Astrocyte of the cerebellum (primary cell): ENCODE measurements at regions not wholly inside any gene's neighbourhood (a gene's known extent, or its start where the extent isn't known, plus 50 kb on each side); places are given as distances from the start of the nearest gene placed in this dataset.
A peak's percentile ranks its signal among the peaks of the same experiment; 100 is the strongest.

Experiments used
- DNase-seq: peaks from one replicate; pipeline ENCODE4 v3.0.0-alpha.2; 2011; ENCODE audit warnings: low read depth
- H3K4me3 ChIP-seq: 2 replicates; pipeline ENCODE4 v1.5.1; 2011; ENCODE audit warnings: mild to moderate bottlenecking, low read depth, low read length, moderate library complexity
- in situ Hi-C: cut with HindIII; loops from 2 replicates; pipeline ENCODE4 v1.10.0; 2017; ENCODE audit warnings: low sequenced_read_pairs
- TF ChIP-seq, protein P1 (sequence below): IDR thresholded peaks from 2 replicates; pipeline ENCODE4 v1.5.1; 2012; ENCODE audit warnings: low read length, low read depth, moderate library complexity, mild to moderate bottlenecking; ENCODE audit errors: missing control alignments

DNA sequence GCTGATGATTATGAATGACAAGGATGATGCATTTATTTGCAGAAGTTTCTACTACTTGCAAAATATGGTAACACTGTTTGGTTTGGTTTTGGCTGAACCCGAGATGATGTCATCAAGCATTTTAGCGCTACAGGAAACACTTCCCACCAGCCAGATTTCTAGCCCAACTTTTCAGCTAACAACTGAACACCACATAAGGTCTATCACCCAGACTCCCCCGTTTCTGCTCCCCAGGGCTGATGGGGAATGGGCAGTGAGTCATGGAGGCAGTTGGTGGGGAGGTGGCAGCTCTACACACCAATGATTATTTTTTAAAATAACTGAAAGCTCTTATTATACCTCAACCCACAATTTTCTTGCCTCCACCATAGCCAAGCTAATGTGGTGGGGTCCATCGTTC is 302.9 kb downstream of the CEMIP2 start:
- TF ChIP-seq, protein P1, sequence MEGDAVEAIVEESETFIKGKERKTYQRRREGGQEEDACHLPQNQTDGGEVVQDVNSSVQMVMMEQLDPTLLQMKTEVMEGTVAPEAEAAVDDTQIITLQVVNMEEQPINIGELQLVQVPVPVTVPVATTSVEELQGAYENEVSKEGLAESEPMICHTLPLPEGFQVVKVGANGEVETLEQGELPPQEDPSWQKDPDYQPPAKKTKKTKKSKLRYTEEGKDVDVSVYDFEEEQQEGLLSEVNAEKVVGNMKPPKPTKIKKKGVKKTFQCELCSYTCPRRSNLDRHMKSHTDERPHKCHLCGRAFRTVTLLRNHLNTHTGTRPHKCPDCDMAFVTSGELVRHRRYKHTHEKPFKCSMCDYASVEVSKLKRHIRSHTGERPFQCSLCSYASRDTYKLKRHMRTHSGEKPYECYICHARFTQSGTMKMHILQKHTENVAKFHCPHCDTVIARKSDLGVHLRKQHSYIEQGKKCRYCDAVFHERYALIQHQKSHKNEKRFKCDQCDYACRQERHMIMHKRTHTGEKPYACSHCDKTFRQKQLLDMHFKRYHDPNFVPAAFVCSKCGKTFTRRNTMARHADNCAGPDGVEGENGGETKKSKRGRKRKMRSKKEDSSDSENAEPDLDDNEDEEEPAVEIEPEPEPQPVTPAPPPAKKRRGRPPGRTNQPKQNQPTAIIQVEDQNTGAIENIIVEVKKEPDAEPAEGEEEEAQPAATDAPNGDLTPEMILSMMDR, result no peak
- DNase-seq, result no peak
- in situ Hi-C loops, result no loop called here
- no peak overlapping the region for H3K4me3 ChIP-seq

DNA sequence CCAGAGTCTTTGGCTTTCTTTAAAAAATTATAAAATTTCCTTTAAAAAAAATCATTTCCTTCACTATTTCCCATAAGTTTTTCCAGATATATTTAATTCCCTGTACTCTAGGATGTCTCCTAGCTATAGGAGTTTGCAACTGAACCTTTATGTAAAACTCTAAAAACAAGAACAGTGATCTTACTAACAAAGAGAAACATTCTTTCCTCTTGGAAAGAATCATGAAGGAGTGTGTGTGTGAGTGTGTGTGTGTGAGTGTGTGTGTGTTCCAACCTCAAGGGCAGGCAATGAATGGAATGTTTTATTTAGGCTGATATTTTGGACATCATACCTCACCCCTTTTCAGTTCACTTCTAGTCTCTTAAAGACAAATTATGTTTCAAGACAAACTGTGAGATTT is 309.2 kb downstream of the CEMIP2 start:
- no peak for DNase-seq
- TF ChIP-seq, protein P1, result no peak
- H3K4me3 ChIP-seq, result no peak overlapping the region
- in situ Hi-C loops, result no loop called here

DNA sequence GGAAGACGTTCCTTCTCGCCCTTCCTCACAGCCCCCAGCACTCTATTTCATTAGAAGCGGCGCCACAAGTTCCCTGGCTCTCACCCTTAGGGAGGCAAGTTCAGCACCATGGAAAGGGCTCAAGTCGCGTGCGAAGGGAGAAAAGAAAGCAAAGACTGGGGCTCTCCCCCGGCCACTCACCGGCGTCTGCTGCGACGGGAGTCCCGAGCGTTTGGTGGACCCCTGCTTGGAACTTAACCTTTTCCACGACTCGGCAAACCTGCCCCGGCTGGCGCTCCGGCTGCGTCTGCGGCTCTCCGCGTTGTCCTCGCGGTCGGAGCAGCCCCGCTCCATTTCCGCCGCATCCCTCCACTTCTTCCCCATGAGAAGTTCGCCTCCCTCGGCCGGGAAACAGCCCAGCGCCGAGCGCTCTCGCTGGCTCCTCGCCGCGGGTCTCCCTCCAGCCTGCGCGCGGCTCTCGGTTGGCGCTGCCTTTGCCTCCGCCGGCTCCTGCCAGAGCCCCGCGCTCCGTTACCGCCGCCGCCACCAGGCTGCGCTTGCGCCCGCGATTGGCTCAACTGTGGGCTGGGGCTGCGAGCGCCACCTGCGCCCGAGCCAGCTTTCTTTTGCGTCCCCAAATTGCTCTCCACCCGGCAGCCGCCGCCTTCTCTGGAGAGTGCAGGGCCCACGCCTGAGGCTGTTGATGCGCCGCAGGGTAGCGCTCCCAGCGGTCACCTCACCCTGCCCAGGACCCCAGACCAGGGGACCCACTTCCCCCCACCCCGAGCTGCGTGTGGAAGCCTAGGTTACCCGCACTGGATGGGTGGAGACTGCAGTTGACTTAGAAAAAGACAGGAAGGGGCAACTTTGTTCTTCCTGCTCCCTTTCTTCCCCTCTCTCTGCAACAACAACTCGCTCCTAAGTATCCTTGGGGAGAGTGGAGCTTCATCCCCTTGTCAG is 321.6 kb downstream of the CEMIP2 start:
- TF ChIP-seq, protein P1, result no peak
- H3K4me3 ChIP-seq, result peak overlapping the region; percentile 47
- peak; percentile 52 for DNase-seq
- in situ Hi-C loops, result no loop called here

DNA sequence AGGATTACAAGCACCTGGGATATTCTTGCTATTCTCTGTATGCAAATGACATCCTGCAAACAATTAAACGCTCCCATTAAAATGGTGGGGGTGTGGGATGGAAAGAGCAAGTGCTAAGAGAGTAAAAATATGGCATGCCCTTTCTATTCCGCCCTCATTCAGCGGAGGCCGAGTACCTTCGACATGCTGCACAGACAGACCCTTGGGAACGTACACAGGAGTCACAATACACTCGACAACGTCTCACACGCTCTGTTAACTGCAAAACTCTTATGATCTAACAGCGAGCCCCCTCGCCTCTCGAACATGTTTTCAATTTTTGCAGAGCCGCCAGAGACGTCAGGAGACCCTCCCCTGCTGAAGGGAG is 322.2 kb downstream of the CEMIP2 start:
- TF ChIP-seq, protein P1, result no peak
- in situ Hi-C loops, result no loop called here
- no peak for DNase-seq
- H3K4me3 ChIP-seq, result peak overlapping the region; percentile 47

DNA sequence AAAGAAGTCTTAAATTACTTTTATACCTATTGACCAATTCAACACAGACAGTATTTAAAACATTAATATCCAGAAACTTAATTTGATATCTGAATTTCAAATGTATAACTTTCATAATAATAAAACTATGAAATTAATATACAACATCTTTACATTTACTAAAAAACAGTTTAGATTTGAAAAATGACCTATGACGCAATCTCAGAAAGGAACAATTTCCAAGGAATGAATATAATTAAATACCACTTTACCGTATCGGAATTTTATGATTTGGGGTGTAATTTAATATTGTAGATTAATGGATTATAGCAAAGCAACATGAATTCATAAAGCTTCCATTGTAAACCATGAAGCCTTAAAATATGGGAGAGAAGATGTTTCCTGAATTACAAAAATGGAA is 321.5 kb upstream of the TRPM3 start:
- DNase-seq, result no peak
- in situ Hi-C loops, result no loop called here
- TF ChIP-seq, protein P1, result no peak
- H3K4me3 ChIP-seq, result no peak overlapping the region

DNA sequence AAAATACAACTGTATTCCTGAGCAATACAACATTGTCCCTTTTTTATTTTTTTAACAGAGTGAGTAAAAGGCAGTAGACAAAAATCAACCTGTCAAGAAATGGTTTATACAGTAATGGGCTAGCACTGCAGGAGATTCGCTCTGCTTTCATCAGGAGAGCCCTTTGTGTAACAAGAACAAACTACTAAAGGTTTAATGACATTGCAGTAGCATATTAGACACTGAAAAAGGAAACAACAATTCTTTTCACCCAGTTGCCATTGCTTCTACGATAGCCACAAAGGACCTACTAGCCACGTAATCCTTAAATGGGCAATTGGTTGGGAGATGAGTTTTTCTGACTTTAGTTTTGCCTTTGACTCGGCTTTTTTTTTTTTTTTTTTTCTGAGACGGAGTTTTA is 319.8 kb upstream of the TRPM3 start:
- in situ Hi-C loops, result no loop called here
- no peak overlapping the region for H3K4me3 ChIP-seq
- DNase-seq, result no peak
- TF ChIP-seq, protein P1, result no peak
